ENCODE measurements at regions not wholly inside any gene's neighbourhood (a gene's known extent, or its start where the extent isn't known, plus 50 kb on each side); places are given as distances from the start of the nearest gene placed in this dataset.

DNA sequence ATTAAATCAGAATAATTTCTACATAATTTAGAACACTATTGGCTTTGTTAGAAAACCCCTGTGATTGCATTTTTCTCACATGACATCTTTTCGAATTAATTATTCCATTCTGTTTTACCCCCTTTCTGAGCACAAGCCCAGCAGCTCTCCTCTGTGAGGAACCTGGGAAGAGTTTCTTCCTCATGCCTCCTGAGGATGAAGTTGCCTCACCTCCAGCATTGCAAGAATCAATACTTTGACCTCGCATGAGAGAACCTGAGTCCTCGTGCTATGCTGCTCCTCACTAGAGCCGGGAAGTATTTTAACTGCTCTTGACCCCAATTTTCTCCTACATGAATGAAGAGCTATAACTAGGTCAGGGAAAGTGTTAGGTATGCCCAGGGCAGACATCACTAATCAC, 77.1 kb upstream of the RAPH1 start:
- Histone ChIP-seq H2BK15ac (ENCODE audit: low read length) (no peak overlapping the region), H3K9ac (replicated peaks in 1 of 4; ENCODE audit: extremely low read depth in 1 of 4, low read depth in 3 of 4, low read length in 3 of 4) (no peak overlapping the region), H4K8ac (ENCODE audit: extremely low read depth, insufficient read depth, low read length) (no peak overlapping the region), H2BK120ac (replicated peaks; ENCODE audit: low read depth, low read length) (no peak overlapping the region), H2BK12ac (ENCODE audit: low read depth, low read length) (no peak overlapping the region), H3K18ac (ENCODE audit: extremely low read depth, low read length) (no peak overlapping the region), H2BK5ac (ENCODE audit: low read depth, low read length) (no peak overlapping the region), H3K79me1 (ENCODE audit: low read depth, low read length) (no peaks in the 10 kb centered on the region), H3K36me3 (ENCODE audit: control insufficient read depth in 2 of 4, insufficient read depth in 4 of 4, low read length in 3 of 4) (no peaks in the 10 kb centered on the region), H3K23ac (ENCODE audit: insufficient read length) (no peak overlapping the region), H3K27me3 (replicated peaks in 1 of 4; ENCODE audit: control insufficient read depth in 3 of 4, extremely low read depth in 1 of 4, insufficient read depth in 3 of 4, low read length in 3 of 4) (no peaks in the 10 kb centered on the region), H3K4me3 (ENCODE audit: extremely low read depth in 1 of 4, insufficient read depth in 2 of 4, low read depth in 3 of 4, low read length in 4 of 4) (no peak overlapping the region), H3K4ac (replicated peaks; ENCODE audit: insufficient read length, low read depth, low read length) (no peak overlapping the region), H3K27ac (ENCODE audit: low read depth, low read length) (no peak overlapping the region), H3K9me3 (ENCODE audit: insufficient read depth in 2 of 2, low read depth in 1 of 2, low read length in 1 of 2) (no peaks in the 10 kb centered on the region), H4K5ac (ENCODE audit: insufficient read length, low read depth, low read length) (no peak overlapping the region), H3K56ac (replicated peaks; ENCODE audit: insufficient read length, low read depth, low read length) (no peak overlapping the region), H3K14ac (ENCODE audit: insufficient read length) (no peak overlapping the region), H4K91ac (replicated peaks; ENCODE audit: insufficient read length, low read length) (no peak overlapping the region), H2AFZ (ENCODE audit: low read length) (no peak overlapping the region), H2BK20ac (ENCODE audit: low read length) (no peak overlapping the region), H3K23me2 (ENCODE audit: low read depth, low read length) (no peaks in the 10 kb centered on the region; the same call in 1 of the 2 replicates), H3K79me2 (ENCODE audit: control insufficient read depth in 1 of 2, insufficient read depth in 2 of 2, low read length in 2 of 2) (no peaks in the 10 kb centered on the region), H4K20me1 (replicated peaks in 1 of 2; ENCODE audit: control insufficient read depth in 1 of 2, insufficient read depth in 2 of 2, low read length in 2 of 2) (no peaks in the 10 kb centered on the region), H2AK5ac (ENCODE audit: low read depth, low read length) (no peak overlapping the region), H3K4me1 (replicated peaks in 1 of 4; ENCODE audit: control insufficient read depth in 3 of 4, insufficient read depth in 4 of 4, low read length in 3 of 4) (no peaks in the 10 kb centered on the region), H3K4me2 (ENCODE audit: insufficient read depth in 1 of 2, low read depth in 2 of 2, low read length in 2 of 2) (no peak overlapping the region)
- FAIRE-seq: no peak
- ChIA-PET POLR2A (ENCODE audit: partially characterized antibody) (no interaction called here), CTCF (ENCODE audit: partially characterized antibody) (interaction anchor here (1.5 kb wide), 1 partner anchor 11 kb away, joined by 4 read pairs; no protein-coding TSS in a partner anchor)
- no peak for DNase-seq (ENCODE audit: low read depth in 1 of 2, low spot score in 2 of 2)
- WGBS, 2 experiments (ENCODE audit: extremely low coverage in 1 of 2, insufficient coverage in 1 of 2, insufficient read length in 1 of 2, insufficient replicate concordance in 2 of 2, low coverage in 1 of 2, low lambda C conversion rate in 2 of 2, missing lambda C conversion rate in 1 of 2): 73% methylated on average over 4 of the region's 4 CpGs; no CpG with 5 or more reads in 1 of the 2 experiments
- TF ChIP-seq NANOG (IDR thresholded peaks at IDR 0.05; ENCODE audit: insufficient read depth, low read depth, low read length, poor library complexity, severe bottlenecking) (no peak), BACH1 (IDR thresholded peaks at IDR 0.05; ENCODE audit: low read length) (no peak), POLR2A (IDR thresholded peaks at IDR 0.05; ENCODE audit: control extremely low read depth in 1 of 2, low read depth in 2 of 2, low read length in 2 of 2) (no peak), TCF12 (IDR thresholded peaks at IDR 0.05; ENCODE audit: low read depth, low read length) (no peak), CTBP2 (IDR thresholded peaks at IDR 0.05; ENCODE audit: borderline replicate concordance, insufficient read depth, insufficient read length, low read length) (no peak), SIX5 (IDR thresholded peaks at IDR 0.05; ENCODE audit: low read depth, low read length) (no peak)
